Left lung (tissue), 4 donors: ENCODE measurements at regions not wholly inside any gene's neighbourhood (a gene's known extent, or its start where the extent isn't known, plus 50 kb on each side); places are given as distances from the start of the nearest gene placed in this dataset.

Experiments
- ATAC-seq: fragments of 200-7000 bp; cut with Tn5 transposase; one replicate; pipeline ENCODE4 v1.9.1; 2020; ENCODE audit warnings: moderate library complexity
- DNase-seq, 4 donors: peaks; one replicate each; pipeline ENCODE4 v3.0.0-alpha.2; 2013 to 2020
- H3K27ac ChIP-seq, 2 donors: fragments of 200-600 bp; sonication (generic) in 1 of 2; one replicate each; pipeline versions ENCODE4 v1.5.0 to v1.8.0; 2020 to 2021
- H3K27me3 ChIP-seq, 2 donors: fragments of 200-600 bp; sonication (generic) in 1 of 2; one replicate each; pipeline versions ENCODE4 v1.5.0 to v1.8.0; 2020 to 2021
- H3K36me3 ChIP-seq, 2 donors: fragments of 200-600 bp; sonication (generic) in 1 of 2; one replicate each; pipeline versions ENCODE4 v1.5.0 to v1.8.0; 2020 to 2021
- H3K4me1 ChIP-seq, 2 donors: fragments of 200-600 bp; one replicate each; pipeline ENCODE4 v1.8.0; 2021
- H3K4me3 ChIP-seq, 2 donors: fragments of 200-600 bp; sonication (generic) in 1 of 2; one replicate each; pipeline versions ENCODE4 v1.5.0 to v1.8.0; 2020 to 2021; ENCODE audit warnings: mild to moderate bottlenecking in 1 of 2
- H3K9me3 ChIP-seq, 2 donors: fragments of 200-600 bp; sonication (generic) in 1 of 2; one replicate each; pipeline versions ENCODE4 v1.5.0 to v1.8.0; 2020 to 2021
- intact Hi-C, 2 donors: fragments of 100-400 bp; cut with DNase I; formaldehyde crosslinking; loops; one replicate each; pipeline versions ENCODE4 v1.11.2 to v1.14.2; 2022
- TF ChIP-seq, protein P1 (sequence below), 2 donors: fragments of 200-600 bp; sonication (generic) in 1 of 2; IDR thresholded peaks; one replicate each; pipeline versions ENCODE4 v1.5.0 to v1.8.0; 2021; ENCODE audit warnings: antibody characterized with exemption in 2 of 2
- donor health status: DM: no; HTN: yes; CAD: no.
- donor health status: DM: no; HTN: no; CAD: no.

DNA sequence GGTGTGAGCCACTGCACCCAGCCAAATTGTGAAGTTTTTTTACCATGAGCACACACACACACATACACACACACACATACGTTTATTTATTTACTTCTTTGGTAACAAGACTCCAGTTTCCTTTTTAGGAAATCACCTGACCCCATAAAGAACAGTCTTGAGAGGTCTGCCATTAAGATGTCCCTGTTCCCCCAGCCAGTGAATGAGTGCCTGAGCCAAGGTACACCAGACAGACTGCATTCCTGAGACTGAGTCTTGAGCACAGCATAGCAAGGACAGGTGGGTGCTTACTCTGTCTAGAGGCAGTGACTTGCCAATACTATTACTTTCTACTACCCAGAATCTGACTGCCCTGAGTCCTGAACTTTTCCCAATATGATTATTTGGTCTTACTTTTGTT is 167.2 kb upstream of the SATB2 start:
- intact Hi-C loops = no loop called here
- TF ChIP-seq, protein P1, sequence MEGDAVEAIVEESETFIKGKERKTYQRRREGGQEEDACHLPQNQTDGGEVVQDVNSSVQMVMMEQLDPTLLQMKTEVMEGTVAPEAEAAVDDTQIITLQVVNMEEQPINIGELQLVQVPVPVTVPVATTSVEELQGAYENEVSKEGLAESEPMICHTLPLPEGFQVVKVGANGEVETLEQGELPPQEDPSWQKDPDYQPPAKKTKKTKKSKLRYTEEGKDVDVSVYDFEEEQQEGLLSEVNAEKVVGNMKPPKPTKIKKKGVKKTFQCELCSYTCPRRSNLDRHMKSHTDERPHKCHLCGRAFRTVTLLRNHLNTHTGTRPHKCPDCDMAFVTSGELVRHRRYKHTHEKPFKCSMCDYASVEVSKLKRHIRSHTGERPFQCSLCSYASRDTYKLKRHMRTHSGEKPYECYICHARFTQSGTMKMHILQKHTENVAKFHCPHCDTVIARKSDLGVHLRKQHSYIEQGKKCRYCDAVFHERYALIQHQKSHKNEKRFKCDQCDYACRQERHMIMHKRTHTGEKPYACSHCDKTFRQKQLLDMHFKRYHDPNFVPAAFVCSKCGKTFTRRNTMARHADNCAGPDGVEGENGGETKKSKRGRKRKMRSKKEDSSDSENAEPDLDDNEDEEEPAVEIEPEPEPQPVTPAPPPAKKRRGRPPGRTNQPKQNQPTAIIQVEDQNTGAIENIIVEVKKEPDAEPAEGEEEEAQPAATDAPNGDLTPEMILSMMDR (IDR thresholded peaks at IDR 0.05) = no peak
- Histone ChIP-seq H3K9me3 (no peaks in the 10 kb centered on the region), H3K27ac (no peak overlapping the region), H3K36me3 (no peaks in the 10 kb centered on the region), H3K27me3 (peaks cover 0 to 24% of the 10 kb centered on the region in 2 donors), H3K4me1 (no peaks in the 10 kb centered on the region), H3K4me3 (no peak overlapping the region)
- peak; percentile 100 for ATAC-seq
- DNase-seq = peak in 2 of 4 donors; percentile 46 to 55

DNA sequence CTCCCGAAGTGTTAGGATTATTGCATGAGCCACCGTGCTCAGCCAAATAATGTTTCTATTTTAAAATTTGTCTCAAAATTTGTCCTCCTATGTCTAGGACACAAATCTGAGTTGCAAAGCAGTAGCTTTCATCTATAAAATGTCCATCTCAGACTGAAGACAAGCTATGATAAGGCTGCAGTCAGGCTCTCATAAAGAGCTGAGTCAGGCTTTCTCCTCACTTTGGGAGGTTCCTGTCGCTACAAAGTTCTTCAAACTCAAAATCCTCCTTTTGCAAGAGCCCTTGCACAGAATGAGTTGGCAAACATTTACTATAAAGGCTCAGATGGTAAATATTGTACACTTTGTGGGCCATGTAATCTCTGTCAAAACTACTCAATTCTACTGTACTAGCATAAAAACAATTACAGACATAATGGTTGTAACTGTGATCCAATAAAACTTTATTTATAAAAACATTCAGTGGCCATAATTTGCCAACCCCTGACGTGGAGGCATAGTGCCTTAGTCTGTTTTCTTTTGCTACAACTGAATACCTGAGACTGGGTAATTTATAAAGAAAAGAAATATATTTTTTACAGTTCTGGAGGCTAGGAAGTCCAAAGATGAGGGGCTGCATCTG is 154.9 kb upstream of the SATB2 start:
- Histone ChIP-seq H3K9me3 (no peaks in the 10 kb centered on the region), H3K4me1 (no peaks in the 10 kb centered on the region), H3K27me3 (no peaks in the 10 kb centered on the region), H3K27ac (no peak overlapping the region), H3K4me3 (no peak overlapping the region), H3K36me3 (no peaks in the 10 kb centered on the region)
- intact Hi-C loops = no loop called here
- DNase-seq = no peak
- ATAC-seq = no peak
- TF ChIP-seq, protein P1 (IDR thresholded peaks at IDR 0.05) = no peak

DNA sequence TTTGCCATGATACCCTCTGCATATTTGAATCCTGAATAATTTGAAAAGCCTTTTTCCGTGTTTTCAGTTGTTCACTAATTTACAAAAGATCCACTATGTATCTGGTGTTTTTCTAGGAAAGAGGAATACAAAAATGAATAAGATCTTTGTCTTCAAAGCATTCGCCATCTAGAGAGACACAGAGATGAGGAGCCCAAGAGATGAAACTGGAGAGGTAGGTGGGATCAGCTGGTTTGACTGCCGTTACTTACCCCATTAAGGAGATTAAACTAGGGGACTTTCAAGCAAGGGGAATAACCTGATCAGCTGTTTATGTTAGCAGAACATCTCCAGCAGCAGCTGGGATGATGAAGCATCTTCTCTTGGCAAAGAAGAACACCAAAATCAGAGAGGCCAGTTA is 150.2 kb upstream of the SATB2 start:
- peaks cover 11 to 28% of the 10 kb centered on the region in 2 donors for H3K27me3 ChIP-seq
- TF ChIP-seq, protein P1 (IDR thresholded peaks at IDR 0.05) = no peak
- no peaks in the 10 kb centered on the region for H3K9me3 ChIP-seq
- DNase-seq (no peak), ATAC-seq (no peak)
- intact Hi-C loops = no loop called here
- H3K27ac ChIP-seq = no peak overlapping the region
- H3K36me3 ChIP-seq = no peaks in the 10 kb centered on the region
- H3K4me3 ChIP-seq = no peak overlapping the region
- no peaks in the 10 kb centered on the region for H3K4me1 ChIP-seq

DNA sequence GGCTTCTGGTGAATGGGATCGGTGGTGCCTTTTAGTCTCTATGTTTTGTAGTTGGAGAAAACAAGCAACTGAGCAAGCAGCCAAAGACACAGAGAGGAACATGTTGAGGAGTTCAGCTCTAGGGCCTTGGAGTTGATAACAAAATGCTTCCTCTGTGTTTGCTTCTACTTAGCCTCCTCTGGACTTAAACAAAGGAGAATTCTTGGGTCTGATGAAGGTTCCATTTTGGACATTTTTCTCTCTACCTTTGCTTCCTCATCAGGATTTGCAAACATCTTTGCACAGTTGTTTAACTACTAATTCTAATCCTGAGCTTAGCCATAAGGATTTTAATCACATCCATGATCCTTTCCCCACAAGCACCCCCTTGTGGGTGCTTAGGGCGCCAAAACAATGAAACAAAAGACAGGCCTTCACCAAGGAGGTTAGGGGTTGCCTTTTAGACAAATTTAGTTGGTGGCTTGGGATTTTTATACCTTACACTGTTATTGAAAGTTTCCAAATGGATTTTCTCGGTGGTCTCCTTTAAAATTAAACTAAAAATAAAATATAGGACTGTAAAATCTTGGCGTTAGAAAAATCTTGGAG is 148.5 kb upstream of the SATB2 start:
- H3K4me3 ChIP-seq = no peak overlapping the region
- peaks cover 11 to 37% of the 10 kb centered on the region in 2 donors for H3K27me3 ChIP-seq
- no peak for ATAC-seq
- H3K36me3 ChIP-seq = no peaks in the 10 kb centered on the region
- H3K27ac ChIP-seq = no peak overlapping the region
- TF ChIP-seq, protein P1 (IDR thresholded peaks at IDR 0.05) = no peak
- no peaks in the 10 kb centered on the region for H3K4me1 ChIP-seq
- H3K9me3 ChIP-seq = no peaks in the 10 kb centered on the region
- no peak for DNase-seq
- intact Hi-C loops = no loop called here

DNA sequence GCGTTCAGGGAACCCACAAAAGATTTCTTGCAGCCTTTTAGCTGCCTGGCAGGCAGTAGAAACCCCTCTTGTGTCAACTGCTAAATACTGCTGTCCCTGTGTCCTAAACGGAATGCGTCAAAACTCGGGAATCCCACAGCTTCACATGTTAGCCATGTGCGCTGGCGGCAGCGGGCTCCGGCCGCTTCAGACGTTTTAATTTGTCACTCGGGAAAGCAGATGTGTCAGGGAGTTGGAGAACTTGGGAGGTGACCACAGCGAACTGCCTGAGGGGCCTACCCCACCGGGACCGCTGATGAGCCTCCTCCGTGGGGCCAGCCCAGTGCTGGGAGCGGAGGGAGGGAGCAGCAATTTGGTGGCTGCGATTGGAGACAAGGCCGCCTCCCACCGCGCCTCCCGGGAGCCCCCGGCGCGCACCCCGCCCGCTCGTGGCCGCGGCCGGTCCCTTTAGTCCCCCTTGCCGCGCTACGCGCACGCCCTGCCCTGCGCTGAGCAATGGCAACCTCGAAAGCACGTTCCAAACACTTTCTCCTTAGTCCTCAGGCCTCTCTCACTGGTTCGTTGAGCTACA is 146.1 kb upstream of the SATB2 start:
- Histone ChIP-seq H3K9me3 (no peaks in the 10 kb centered on the region), H3K27me3 (peaks cover 11 to 37% of the 10 kb centered on the region in 2 donors), H3K4me1 (no peaks in the 10 kb centered on the region), H3K36me3 (no peaks in the 10 kb centered on the region), H3K4me3 (no peak overlapping the region), H3K27ac (no peak overlapping the region)
- DNase-seq = no peak
- intact Hi-C loops = no loop called here
- TF ChIP-seq, protein P1 (IDR thresholded peaks at IDR 0.05) = no peak
- peak; percentile 53 for ATAC-seq
